ENCODE measurements at regions not wholly inside any gene's neighbourhood (a gene's known extent, or its start where the extent isn't known, plus 50 kb on each side); places are given as distances from the start of the nearest gene placed in this dataset.

DNA sequence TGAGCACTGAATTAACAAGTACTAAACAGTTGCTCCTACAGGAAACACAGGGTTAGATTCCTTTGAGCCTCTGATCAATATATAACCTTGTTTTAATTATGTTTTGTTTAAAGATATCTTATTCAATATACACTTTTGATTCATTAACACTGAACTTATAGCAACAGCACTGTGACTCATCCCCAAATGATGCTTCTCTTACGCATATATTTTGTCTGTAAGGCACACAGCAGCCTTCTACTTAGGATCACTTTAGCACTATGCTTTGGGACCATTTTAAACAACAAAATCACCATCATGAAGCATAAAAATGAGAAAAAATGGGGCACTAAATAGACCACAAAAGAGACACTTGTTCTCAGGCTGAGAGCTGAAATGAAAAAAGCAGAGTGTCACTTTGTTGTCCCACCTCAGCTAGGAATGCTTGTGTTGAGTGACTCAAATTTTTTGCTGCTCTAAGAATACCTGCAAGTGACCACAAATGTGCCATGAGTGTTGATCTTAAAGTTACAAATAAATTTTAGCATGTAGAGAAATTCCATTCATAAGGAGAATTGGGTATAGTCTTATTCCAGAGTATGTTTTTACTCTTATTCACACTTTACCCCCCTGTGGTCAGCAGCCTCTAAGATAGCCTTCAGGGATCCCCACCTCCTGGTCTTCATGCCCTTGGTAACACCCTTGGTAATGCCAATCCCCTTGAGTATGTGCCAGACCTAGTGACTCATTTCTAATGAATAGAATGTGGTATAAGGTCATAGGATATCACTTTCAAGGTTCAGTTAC lies 252.7 kb upstream of the IL12B start:
- no peak for DNase-seq (ENCODE audit: low read depth in 1 of 2, low spot score in 1 of 2)

DNA sequence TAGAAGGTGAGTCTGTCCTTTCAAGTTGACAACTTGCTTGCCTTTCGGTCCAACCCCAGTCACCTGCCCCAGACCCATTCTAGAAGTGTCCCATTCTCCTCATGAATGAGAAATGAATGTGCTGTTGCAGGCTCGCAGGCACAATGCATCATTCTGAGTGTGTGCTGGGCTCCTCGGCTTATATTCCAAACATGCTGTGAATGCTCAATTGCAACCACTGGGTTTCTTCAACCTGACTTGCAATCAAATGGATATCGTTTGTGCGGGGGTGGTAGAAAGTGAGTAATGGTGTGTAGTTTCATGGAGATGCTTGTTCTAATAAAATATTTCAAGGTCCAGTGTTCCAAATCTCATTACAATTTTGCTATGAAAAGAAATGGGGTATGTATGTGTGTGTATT lies 256.6 kb upstream of the IL12B start:
- no peak for DNase-seq (ENCODE audit: low read depth in 1 of 2, low spot score in 1 of 2)
- no peaks in the 10 kb centered on the region for H3K27me3 ChIP-seq (ENCODE audit: insufficient read depth, poor library complexity, severe bottlenecking)
- H3K27ac ChIP-seq (replicated peaks), result no peak overlapping the region
- H3K4me3 ChIP-seq (replicated peaks; ENCODE audit: insufficient read depth, low read length), result no peak overlapping the region
- TF ChIP-seq GABPA (IDR thresholded peaks at IDR 0.05; ENCODE audit: low read depth) (no peak), SPI1 (IDR thresholded peaks at IDR 0.05; ENCODE audit: borderline replicate concordance, low read depth) (no peak), POLR2AphosphoS5 (IDR thresholded peaks at IDR 0.05; ENCODE audit: low read depth) (no peak)
- TF ChIP-seq, protein P1, sequence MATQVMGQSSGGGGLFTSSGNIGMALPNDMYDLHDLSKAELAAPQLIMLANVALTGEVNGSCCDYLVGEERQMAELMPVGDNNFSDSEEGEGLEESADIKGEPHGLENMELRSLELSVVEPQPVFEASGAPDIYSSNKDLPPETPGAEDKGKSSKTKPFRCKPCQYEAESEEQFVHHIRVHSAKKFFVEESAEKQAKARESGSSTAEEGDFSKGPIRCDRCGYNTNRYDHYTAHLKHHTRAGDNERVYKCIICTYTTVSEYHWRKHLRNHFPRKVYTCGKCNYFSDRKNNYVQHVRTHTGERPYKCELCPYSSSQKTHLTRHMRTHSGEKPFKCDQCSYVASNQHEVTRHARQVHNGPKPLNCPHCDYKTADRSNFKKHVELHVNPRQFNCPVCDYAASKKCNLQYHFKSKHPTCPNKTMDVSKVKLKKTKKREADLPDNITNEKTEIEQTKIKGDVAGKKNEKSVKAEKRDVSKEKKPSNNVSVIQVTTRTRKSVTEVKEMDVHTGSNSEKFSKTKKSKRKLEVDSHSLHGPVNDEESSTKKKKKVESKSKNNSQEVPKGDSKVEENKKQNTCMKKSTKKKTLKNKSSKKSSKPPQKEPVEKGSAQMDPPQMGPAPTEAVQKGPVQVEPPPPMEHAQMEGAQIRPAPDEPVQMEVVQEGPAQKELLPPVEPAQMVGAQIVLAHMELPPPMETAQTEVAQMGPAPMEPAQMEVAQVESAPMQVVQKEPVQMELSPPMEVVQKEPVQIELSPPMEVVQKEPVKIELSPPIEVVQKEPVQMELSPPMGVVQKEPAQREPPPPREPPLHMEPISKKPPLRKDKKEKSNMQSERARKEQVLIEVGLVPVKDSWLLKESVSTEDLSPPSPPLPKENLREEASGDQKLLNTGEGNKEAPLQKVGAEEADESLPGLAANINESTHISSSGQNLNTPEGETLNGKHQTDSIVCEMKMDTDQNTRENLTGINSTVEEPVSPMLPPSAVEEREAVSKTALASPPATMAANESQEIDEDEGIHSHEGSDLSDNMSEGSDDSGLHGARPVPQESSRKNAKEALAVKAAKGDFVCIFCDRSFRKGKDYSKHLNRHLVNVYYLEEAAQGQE (IDR thresholded peaks at IDR 0.05; ENCODE audit: insufficient replicate concordance, low read depth), result no peak
- TF ChIP-seq, protein P2, sequence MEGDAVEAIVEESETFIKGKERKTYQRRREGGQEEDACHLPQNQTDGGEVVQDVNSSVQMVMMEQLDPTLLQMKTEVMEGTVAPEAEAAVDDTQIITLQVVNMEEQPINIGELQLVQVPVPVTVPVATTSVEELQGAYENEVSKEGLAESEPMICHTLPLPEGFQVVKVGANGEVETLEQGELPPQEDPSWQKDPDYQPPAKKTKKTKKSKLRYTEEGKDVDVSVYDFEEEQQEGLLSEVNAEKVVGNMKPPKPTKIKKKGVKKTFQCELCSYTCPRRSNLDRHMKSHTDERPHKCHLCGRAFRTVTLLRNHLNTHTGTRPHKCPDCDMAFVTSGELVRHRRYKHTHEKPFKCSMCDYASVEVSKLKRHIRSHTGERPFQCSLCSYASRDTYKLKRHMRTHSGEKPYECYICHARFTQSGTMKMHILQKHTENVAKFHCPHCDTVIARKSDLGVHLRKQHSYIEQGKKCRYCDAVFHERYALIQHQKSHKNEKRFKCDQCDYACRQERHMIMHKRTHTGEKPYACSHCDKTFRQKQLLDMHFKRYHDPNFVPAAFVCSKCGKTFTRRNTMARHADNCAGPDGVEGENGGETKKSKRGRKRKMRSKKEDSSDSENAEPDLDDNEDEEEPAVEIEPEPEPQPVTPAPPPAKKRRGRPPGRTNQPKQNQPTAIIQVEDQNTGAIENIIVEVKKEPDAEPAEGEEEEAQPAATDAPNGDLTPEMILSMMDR (IDR thresholded peaks at IDR 0.05; ENCODE audit: insufficient read depth, low read length), result no peak

More for the DNA sequence above, 252.7 kb upstream of the IL12B start:
- Histone ChIP-seq H3K4me3 (replicated peaks; ENCODE audit: insufficient read depth, low read length) (no peak overlapping the region), H3K27me3 (ENCODE audit: insufficient read depth, poor library complexity, severe bottlenecking) (no peaks in the 10 kb centered on the region), H3K27ac (replicated peaks) (no peak overlapping the region)
- TF ChIP-seq GABPA (IDR thresholded peaks at IDR 0.05; ENCODE audit: low read depth) (no peak), SPI1 (IDR thresholded peaks at IDR 0.05; ENCODE audit: borderline replicate concordance, low read depth) (no peak), POLR2AphosphoS5 (IDR thresholded peaks at IDR 0.05; ENCODE audit: low read depth) (no peak)
- TF ChIP-seq, protein P2 (IDR thresholded peaks at IDR 0.05; ENCODE audit: insufficient read depth, low read length), result no peak
- TF ChIP-seq, protein P1 (IDR thresholded peaks at IDR 0.05; ENCODE audit: insufficient replicate concordance, low read depth), result no peak

DNA sequence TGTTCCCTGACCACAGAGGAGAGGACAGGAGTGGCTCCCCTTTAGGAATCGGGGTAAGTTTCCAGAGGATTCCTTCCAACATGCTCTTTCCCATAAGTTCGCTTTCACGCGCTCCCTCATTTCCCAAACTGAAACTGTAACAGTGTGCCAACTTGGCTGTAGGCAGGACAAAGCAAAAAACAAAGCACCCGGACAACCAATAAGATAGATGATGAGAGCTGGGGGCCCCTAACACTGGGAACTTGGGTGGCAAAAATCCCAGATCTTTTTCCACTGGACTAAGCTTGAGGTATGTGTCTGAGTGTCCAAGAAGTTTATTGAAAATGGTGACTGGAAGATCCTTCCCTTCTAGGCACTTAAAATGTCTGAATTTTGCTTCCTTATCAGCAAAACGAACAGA lies 258.7 kb upstream of the IL12B start:
- H3K27me3 ChIP-seq (ENCODE audit: insufficient read depth, poor library complexity, severe bottlenecking), result no peaks in the 10 kb centered on the region
- TF ChIP-seq, protein P1 (IDR thresholded peaks at IDR 0.05; ENCODE audit: insufficient replicate concordance, low read depth), result no peak
- TF ChIP-seq GABPA (IDR thresholded peaks at IDR 0.05; ENCODE audit: low read depth) (no peak), SPI1 (IDR thresholded peaks at IDR 0.05; ENCODE audit: borderline replicate concordance, low read depth) (no peak), POLR2AphosphoS5 (IDR thresholded peaks at IDR 0.05; ENCODE audit: low read depth) (no peak)
- TF ChIP-seq, protein P2 (IDR thresholded peaks at IDR 0.05; ENCODE audit: insufficient read depth, low read length), result no peak
- H3K4me3 ChIP-seq (replicated peaks; ENCODE audit: insufficient read depth, low read length), result no peak overlapping the region
- DNase-seq (ENCODE audit: low read depth in 1 of 2, low spot score in 1 of 2), result no peak
- no peak overlapping the region for H3K27ac ChIP-seq (replicated peaks)
